PC-3 (cell line): ENCODE measurements at regions not wholly inside any gene's neighbourhood (a gene's known extent, or its start where the extent isn't known, plus 50 kb on each side); places are given as distances from the start of the nearest gene placed in this dataset.

Experiments used
- CTCF ChIP-seq: fragments of 300-600 bp; sonication (generic); conservative IDR thresholded peaks from 2 replicates; pipeline ENCODE4 v1.5.1; 2017; ENCODE audit warnings: antibody characterized with exemption, low read depth, mild to moderate bottlenecking, low read length
- EZH2 ChIP-seq: fragments of 300-600 bp; sonication (generic); IDR thresholded peaks from one replicate; pipeline ENCODE4 v1.6.1; 2017; ENCODE audit warnings: antibody characterized with exemption, mild to moderate bottlenecking, low read length; ENCODE audit not compliant: unreplicated experiment
- EZH2phosphoT487 ChIP-seq: fragments of 300-600 bp; sonication (generic); IDR thresholded peaks from 2 replicates; pipeline ENCODE4 v1.6.1; 2018; ENCODE audit warnings: mild to moderate bottlenecking, antibody characterized with exemption, low read length, borderline replicate concordance

- no peak for TF ChIP-seq CTCF
- TF ChIP-seq EZH2, result no peak
- TF ChIP-seq EZH2phosphoT487, result no peak
Measured at GRCh38 chr19:29413435-29413834, 112.4 kb upstream of the VSTM2B start.
